WI38 (cell line): ENCODE measurements at regions not wholly inside any gene's neighbourhood (a gene's known extent, or its start where the extent isn't known, plus 50 kb on each side); places are given as distances from the start of the nearest gene placed in this dataset.

Source experiments
- H3K4me3 ChIP-seq: 2 replicates; pipeline ENCODE4 v1.5.1; 2011; ENCODE audit warnings: low read depth, mild to moderate bottlenecking, control low read depth, low read length
- CTCF ChIP-seq: IDR thresholded peaks from 2 replicates; pipeline ENCODE4 v1.5.1; 2012; ENCODE audit warnings: low read depth, mild to moderate bottlenecking, control low read depth, low read length

GRCh38 chr15:70584441-70584837, 178.9 kb downstream of the UACA start:
- H3K4me3 ChIP-seq = no peak overlapping the region
- no peak for TF ChIP-seq CTCF

GRCh38 chr15:70583006-70583405, 180.4 kb downstream of the UACA start:
- no peak for TF ChIP-seq CTCF
- H3K4me3 ChIP-seq = no peak overlapping the region

- no peak overlapping the region for H3K4me3 ChIP-seq
- no peak for TF ChIP-seq CTCF
These were observed 181.0 kb downstream of the UACA start for GRCh38 chr15:70582143-70582945.

GRCh38 chr15:70580958-70581357, 182.4 kb downstream of the UACA start:
- no peak overlapping the region for H3K4me3 ChIP-seq
- no peak for TF ChIP-seq CTCF

GRCh38 chr15:70580286-70580685, 183.1 kb downstream of the UACA start:
- H3K4me3 ChIP-seq = no peak overlapping the region
- TF ChIP-seq CTCF = no peak

GRCh38 chr15:70579766-70580165, 183.6 kb downstream of the UACA start:
- no peak for TF ChIP-seq CTCF
- H3K4me3 ChIP-seq = no peak overlapping the region

GRCh38 chr15:70578196-70578595, 185.2 kb downstream of the UACA start:
- no peak for TF ChIP-seq CTCF
- no peak overlapping the region for H3K4me3 ChIP-seq
